Daoy (cell line): ENCODE measurements at regions not wholly inside any gene's neighbourhood (a gene's known extent, or its start where the extent isn't known, plus 50 kb on each side); places are given as distances from the start of the nearest gene placed in this dataset.
"Not testable (repeated sequence)": the region's sequence is repeated elsewhere in the genome, so short reads cannot be mapped to it uniquely, and the experiment has no call there.

Experiments
- DNase-seq: peaks from one replicate; pipeline ENCODE4 v3.0.0-alpha.2; 2015; ENCODE audit warnings: low read depth

DNA sequence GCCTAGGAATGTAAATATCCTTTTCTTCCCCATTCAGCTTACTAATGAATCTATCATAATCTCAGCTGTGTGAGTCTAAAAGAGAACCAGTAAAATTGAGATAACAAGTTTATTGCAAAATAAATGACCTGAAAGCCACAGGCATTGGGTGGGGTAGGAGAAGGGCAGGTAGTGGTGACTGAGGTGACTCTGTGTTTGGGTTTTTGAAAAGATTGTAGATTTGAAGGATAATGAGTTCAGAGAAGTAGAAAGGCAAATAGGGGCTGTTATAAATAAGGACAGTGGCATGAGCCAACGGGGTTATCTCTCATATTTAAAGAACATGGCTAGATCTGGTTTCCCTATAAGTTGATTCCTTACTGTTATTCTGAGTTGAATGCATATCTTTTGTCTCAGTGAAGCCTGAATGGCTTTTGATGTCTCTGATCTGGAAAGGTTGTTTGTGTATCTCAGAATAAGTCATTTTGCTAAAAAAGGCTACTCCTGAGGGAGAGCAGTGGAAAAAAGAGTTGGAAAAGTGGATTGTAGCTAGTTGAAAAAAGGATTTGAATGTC lies 92.3 kb upstream of the TPTE start:
- DNase-seq = not testable (repeated sequence)

DNA sequence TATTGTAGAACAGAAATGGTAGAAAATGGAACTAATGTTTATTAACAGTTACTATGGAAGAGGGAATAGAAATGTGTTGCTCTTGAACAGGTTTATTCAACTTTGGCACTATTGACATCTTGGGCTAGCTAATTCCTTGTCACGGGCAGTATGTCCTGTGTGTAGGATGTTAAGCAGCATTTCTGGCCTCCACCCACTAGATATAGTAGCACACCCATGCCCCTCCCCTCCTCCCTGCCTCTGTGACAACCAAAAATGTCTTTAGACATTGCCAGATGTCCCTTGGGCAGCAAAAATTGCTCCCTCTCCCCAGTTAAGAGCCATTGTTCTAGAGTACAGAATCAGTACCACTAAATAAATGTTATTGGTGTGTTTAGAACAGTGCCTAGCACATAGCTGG lies 91.4 kb upstream of the TPTE start:
- DNase-seq = no peak

DNA sequence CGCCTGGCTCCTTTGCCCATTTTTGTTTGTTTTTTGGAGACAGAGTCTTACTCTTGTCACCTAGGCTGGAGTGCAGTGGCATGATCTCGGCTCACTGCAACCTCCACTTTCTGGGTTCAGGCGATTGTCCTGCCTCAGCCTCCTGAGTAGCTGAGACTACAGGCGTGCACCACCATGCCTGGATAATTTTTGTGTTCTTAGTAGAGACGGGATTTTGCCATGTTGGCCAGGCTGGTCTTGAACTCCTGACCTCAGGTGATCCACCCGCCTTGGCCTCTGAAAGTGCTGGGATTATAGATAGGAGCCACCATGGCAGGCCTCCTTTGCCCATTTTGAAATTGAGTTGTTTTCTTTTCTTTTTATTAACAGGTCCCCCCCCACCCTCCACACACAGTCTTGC lies 89.4 kb upstream of the TPTE start:
- DNase-seq = not testable (repeated sequence)

DNA sequence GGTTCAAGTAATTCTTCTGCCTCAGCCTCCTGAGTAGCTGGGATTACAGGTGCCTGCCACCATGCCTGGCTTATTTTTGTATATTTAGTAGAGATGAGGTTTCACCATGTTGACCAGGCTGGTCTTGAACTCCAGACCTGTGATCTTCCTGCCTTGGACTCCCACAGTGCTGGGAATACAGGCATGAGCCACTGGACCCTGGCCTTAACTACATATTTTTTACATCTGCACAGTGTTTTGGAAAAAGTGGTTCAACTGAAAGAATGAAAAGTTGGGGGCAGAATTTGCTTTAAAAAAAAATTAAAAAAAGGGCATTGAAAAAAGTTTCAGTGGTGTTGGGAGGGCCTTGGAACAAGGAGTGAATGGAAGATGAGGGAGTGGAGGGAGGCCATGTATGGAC lies 88.9 kb upstream of the TPTE start:
- not testable (repeated sequence) for DNase-seq

DNA sequence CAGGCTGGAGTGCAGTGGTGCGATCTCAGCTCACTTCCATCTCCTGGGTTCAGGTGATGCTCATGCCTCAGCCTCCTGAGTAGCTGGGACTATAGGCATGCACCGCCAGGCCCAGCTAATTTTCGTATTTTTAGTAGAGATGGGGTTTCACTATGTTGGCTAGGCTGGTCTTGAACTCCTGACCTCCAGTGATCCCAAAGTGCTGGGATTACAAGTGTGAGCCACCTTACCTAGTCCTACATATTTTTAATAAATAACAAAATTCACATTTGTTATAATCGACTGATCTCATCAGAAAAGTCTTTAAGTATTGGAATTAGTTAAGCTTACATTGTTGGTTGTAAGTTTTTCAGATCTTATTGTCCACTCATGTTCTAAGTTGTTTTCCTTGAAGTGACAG lies 83.4 kb upstream of the TPTE start:
- not testable (repeated sequence) for DNase-seq

DNA sequence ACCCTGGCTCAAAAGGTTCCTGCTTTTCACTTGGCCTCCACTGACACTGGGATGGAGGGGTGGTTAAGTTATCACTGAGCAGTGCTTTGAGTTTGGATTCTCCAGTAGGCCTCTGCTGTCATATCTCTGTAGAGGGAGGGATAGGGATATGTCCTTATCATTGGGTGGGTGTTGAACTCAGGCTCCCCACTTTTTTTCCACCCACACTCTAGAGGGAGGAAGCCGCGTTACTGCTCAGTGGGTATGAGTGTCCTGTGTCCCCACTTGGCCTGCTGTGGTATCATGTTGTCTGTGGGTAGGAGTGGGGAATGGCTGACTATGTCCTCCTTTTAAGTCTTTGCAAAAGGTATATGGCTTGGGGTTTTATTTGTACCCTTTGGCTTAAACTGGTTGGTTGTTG lies 80.7 kb upstream of the TPTE start:
- not testable (repeated sequence) for DNase-seq

DNA sequence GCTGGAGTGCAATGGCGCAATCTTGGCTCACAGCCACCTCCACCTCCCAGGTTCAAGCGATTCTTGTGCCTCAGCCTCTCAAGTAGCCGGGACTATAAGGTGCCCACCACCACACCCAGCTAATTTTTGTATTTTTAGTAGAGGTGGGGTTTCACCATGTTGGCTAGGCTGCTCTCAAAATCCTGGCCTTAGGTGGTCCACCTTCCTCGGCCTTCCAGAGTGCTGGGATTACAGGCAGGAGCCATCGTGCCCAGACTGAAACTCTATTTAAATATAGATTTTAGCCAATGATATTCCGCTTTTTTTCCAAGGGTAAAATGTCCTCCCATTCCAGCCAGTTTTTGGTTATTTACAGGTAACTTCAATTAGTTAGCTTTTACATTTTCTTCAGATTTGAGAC lies 79.4 kb upstream of the TPTE start:
- DNase-seq = not testable (repeated sequence)

DNA sequence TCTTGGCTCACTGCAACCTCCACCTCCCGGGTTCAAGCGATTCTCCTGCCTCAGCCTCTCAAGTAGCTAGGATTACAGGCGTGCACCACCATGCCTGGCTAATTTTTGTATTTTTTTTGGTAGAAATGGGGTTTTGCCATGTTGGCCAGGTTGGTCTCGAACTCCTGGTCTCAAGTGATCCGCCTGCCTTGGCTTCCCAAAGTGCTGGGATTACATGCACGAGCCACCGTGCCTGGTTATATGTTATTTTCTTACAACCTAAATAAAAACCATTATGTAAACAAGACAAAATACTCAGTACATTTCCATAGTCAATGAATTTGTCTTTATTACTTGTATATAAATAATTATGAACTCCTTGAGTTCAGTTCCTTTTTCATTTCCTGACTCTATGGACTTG lies 75.7 kb upstream of the TPTE start:
- not testable (repeated sequence) for DNase-seq

DNA sequence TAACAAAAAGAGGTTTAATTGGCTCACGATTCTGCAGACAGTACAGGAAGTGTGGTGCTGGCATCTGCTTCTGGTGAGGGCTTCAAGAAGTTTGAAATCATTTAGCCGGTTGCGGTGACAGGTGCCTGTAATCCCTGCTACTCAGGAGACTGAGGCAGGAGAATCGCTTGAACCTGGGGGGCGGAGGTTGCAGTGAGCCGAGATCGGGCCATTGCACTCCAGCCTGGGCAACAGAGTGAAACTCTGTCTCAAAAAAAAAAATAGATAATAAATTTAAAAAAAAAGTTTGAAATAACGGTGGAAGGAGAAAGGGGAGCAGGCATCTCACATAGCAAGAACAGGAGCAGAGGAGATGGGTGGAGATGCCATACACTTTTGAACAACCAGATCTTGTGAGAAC lies 71.9 kb upstream of the TPTE start:
- not testable (repeated sequence) for DNase-seq

DNA sequence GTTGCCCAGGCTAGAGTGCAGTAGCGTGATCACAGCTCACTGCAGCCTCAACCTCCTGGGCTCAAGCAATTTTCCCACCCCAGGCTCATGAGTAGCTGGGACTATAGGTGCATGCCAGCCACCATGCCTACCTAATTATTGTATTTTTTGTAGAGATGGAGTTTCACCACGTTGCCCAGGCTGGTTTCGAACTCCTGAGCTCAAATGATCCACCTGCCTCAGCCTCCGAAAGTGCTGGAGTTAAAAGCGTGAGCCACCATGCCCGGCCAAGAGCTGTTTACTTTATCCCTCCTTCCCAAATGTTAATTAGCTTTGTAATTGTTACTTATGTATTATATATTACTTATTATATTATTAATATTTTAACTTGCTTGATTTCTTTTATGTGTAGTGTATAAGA lies 70.1 kb upstream of the TPTE start:
- DNase-seq = not testable (repeated sequence)

DNA sequence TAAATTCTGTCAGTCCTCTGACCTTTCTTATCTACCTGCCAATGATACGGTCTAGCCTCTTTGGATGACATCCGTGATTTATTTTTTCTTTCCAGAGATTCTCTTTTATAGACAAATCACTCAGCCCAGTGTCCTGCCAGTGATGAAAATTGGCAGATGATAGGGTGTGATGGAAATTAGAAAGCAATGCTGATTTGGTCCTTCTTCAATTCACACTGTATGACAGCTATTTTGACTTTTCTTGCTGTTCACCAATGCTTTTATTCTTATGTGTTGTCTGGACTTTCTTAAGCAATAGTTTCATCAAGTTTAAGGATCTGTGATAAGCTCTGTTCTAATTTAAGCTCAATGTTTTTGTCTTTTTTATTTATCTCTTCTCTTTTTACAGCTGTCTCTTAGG lies 63.6 kb upstream of the TPTE start:
- not testable (repeated sequence) for DNase-seq

DNA sequence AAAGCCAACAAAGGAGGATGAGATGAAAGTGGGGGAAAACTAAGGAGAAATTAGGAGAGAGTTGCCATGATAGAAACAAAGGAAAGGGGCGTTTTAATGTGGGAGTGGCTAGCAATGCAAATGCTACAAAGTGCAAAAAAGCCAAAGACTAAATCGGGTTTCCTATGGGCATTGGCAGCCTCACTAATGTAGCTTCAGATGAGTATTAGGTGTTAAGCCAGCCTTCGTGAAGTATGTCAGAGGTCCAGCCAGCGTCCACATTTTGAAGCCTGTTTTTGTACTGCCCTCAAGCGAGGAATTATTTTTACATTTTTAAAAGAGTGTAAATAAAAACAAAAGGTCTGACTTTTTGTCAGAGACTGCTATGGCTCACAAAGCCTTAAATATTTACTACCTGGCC lies 60.4 kb upstream of the TPTE start:
- not testable (repeated sequence) for DNase-seq

DNA sequence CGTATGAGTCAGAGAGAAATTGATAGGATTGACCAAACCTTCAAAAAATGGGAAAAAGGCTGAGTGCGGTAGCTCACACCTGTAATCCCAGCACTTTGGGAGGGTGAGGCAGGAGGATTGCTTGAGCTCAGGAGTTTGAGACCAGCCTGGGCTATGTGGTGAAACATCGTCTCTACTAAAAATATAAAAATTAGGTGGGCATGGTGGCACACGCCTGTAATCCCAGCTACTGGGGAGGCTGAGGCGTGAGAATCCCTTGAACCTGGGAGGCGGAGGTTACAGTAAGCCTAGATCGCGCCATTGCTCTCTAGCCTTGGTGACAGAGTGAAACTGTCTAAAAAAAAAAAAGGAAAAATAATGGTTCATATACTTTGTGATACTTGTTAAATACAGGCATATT lies 59.9 kb upstream of the TPTE start:
- DNase-seq = not testable (repeated sequence)

DNA sequence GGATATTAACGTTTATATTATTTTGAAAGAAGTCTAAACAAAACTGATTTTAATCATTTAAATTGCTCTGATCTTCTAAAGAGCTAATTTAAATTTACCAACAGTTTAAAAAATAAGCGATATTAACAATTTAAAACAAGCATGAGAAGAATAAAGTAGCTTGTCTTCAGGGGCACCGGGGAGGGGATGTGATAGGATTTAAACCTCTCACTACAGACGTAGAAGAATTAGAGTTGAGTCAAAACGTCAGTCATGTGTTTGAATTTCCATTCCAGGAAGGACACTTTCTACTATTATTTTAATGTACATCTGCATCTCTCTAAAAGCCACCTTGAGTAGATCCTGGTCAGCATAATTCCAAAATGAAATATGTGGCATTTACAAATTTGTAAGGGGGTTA lies 58.2 kb upstream of the TPTE start:
- DNase-seq = no peak

DNA sequence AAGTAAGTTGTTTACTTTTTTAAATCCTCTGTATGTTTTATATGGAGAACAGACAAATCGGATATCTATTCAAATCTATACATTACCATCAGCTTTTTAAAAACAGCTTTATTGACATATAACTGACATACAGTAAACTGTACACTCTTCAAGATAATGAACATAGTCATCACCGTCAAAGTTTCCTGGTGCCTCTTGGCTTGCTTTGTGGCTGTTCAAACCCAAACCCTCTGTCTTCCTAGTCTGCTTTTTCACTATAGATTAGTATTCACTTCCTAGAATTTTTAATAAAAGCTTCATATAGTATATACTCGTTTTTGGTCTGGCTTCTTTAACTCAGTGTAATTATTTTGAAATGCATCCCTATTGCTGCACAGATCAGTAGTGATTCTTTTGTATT lies 56.4 kb upstream of the TPTE start:
- no peak for DNase-seq

DNA sequence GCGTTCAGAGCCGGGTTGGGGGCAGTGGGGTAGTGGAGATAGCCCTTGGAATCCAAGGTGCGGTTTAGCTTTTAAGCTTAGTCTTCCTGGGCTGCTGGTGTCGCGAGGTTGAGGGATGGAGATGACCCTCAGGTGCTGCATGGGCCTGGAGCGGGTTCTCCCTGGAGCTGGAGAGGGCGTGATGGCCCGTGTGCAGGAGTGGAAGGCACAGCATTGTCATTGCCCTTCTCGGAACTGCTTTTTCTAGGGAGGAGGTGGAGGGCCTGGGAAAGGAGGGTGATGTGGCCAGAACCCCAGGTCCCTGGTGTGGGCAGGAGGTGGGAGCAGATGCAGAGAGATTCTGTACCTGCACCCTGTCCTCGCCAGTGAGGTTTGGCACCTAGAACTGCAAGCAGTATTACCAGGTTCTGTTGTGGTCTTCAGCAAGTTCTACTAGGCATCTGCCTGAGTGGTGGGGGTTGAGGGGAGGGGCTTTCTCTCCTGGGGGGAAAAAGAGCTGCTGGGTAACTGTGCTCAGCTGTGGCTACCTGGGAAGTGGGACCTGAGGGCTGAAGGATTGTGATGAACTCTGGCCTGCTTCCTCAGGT lies 55.8 kb upstream of the TPTE start:
- DNase-seq = not testable (repeated sequence)

DNA sequence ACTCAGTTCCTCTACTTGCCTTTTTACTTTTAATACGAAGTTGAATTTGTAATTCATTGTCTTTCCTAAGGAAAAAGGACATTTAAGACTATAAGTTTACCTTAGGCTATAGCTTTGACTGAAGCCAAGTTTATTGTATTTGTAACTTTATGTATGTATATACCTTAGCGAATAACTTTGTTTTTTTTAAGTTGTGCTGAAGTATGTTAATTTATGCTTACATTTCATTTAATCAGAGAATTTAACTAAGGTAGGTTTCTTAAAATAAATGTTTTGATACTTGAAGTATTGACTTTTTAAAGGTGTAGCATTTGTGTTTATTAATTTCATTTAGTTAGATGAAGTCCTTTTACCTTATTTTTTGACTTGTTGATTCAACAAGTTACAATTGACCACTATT lies 55.2 kb upstream of the TPTE start:
- no peak for DNase-seq
